ENCODE measurements at regions not wholly inside any gene's neighbourhood (a gene's known extent, or its start where the extent isn't known, plus 50 kb on each side); places are given as distances from the start of the nearest gene placed in this dataset.

GRCh38 chr1:232260861-232261260 lies 369.1 kb downstream of the SIPA1L2 start:
- ChIA-PET CTCF (no interaction called here), POLR2A (no interaction called here)
- no peak for TF ChIP-seq CTCF (IDR thresholded peaks at IDR 0.05; ENCODE audit: control extremely low read depth, extremely low read depth, low read depth, missing control alignments)
- no peak for DNase-seq (ENCODE audit: extremely low spot score)

- no peak for TF ChIP-seq CTCF (IDR thresholded peaks at IDR 0.05; ENCODE audit: control extremely low read depth, extremely low read depth, low read depth, missing control alignments)
- DNase-seq (ENCODE audit: extremely low spot score), result no peak
- ChIA-PET CTCF (no interaction called here), POLR2A (no interaction called here)
Observed at GRCh38 chr1:232260045-232260444, 369.9 kb downstream of the SIPA1L2 start.

- ChIA-PET CTCF (no interaction called here), POLR2A (no interaction called here)
- DNase-seq (ENCODE audit: extremely low spot score), result no peak
- no peak for TF ChIP-seq CTCF (IDR thresholded peaks at IDR 0.05; ENCODE audit: control extremely low read depth, extremely low read depth, low read depth, missing control alignments)
Observed at GRCh38 chr1:232259333-232259732, 370.6 kb downstream of the SIPA1L2 start.

- DNase-seq (ENCODE audit: extremely low spot score), result no peak
- TF ChIP-seq CTCF (IDR thresholded peaks at IDR 0.05; ENCODE audit: control extremely low read depth, extremely low read depth, low read depth, missing control alignments), result no peak
- ChIA-PET CTCF (no interaction called here), POLR2A (no interaction called here)
Observed at GRCh38 chr1:232252546-232253118, 377.3 kb downstream of the SIPA1L2 start.

GRCh38 chr1:232250838-232251237 lies 379.1 kb downstream of the SIPA1L2 start:
- DNase-seq (ENCODE audit: extremely low spot score), result no peak
- CTCF ChIA-PET, result no interaction called here
- TF ChIP-seq CTCF (IDR thresholded peaks at IDR 0.05; ENCODE audit: control extremely low read depth, extremely low read depth, low read depth, missing control alignments), result no peak
- POLR2A ChIA-PET, result no interaction called here

- POLR2A ChIA-PET, result no interaction called here
- no peak for DNase-seq (ENCODE audit: extremely low spot score)
- CTCF ChIA-PET, result no interaction called here
- no peak for TF ChIP-seq CTCF (IDR thresholded peaks at IDR 0.05; ENCODE audit: control extremely low read depth, extremely low read depth, low read depth, missing control alignments)
Observed at GRCh38 chr1:232249861-232250777, 379.8 kb downstream of the SIPA1L2 start.

Data from GM10248 (cell line).